ENCODE measurements at regions not wholly inside any gene's neighbourhood (a gene's known extent, or its start where the extent isn't known, plus 50 kb on each side); places are given as distances from the start of the nearest gene placed in this dataset.

DNA sequence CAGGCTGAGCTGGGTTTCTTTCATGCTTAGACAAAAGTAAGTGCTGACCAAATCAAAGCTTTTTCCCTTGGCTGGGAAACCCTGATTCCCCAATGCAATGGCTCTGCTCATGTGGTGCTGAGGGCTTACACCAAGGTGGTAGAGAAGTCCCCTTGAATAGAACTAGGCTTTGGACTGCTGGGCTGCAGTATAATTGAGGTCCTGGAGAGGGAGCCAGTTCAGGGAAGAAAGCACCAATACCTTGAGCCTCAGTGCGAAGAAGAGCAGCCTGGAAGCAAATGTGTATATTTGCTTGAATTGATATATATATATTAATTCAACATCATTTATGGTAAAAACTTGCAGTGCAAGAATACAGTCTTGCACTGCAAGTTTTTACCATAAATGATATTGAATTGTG is 391.1 kb downstream of the RPS24 start:
- no peak for DNase-seq (ENCODE audit: low read depth)
- H3K4me3 ChIP-seq (ENCODE audit: low read depth, low read length) = no peak overlapping the region
- TF ChIP-seq, protein P1, sequence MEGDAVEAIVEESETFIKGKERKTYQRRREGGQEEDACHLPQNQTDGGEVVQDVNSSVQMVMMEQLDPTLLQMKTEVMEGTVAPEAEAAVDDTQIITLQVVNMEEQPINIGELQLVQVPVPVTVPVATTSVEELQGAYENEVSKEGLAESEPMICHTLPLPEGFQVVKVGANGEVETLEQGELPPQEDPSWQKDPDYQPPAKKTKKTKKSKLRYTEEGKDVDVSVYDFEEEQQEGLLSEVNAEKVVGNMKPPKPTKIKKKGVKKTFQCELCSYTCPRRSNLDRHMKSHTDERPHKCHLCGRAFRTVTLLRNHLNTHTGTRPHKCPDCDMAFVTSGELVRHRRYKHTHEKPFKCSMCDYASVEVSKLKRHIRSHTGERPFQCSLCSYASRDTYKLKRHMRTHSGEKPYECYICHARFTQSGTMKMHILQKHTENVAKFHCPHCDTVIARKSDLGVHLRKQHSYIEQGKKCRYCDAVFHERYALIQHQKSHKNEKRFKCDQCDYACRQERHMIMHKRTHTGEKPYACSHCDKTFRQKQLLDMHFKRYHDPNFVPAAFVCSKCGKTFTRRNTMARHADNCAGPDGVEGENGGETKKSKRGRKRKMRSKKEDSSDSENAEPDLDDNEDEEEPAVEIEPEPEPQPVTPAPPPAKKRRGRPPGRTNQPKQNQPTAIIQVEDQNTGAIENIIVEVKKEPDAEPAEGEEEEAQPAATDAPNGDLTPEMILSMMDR (IDR thresholded peaks at IDR 0.05; ENCODE audit: insufficient read depth, low read length, poor library complexity, severe bottlenecking) = peak; percentile 17
- H3K36me3 ChIP-seq (ENCODE audit: control insufficient read depth, insufficient read depth, low read length) = no peaks in the 10 kb centered on the region
- H3K27me3 ChIP-seq (ENCODE audit: control insufficient read depth, insufficient read depth, low read length) = peaks cover 3% of the 10 kb centered on the region

DNA sequence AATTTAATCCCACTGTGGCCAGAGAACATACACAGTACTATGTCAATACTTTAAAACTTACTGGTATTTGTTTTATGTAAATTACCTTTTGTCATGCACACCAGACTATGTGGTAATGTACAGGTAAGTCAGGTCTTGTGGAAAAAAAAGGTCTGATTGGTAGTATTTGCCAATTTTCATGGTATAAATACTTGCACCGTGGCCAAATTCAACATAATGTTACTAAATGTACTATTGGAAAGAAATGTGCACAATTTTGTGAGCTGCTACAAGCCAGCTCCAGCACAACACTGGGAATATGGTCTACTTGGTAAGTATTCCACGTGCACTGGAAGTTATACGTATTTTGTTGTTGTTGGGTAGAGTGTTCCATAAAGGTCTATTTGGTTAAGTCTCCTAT is 392.5 kb downstream of the RPS24 start:
- Histone ChIP-seq H3K27me3 (ENCODE audit: control insufficient read depth, insufficient read depth, low read length) (peaks cover 4% of the 10 kb centered on the region), H3K36me3 (ENCODE audit: control insufficient read depth, insufficient read depth, low read length) (no peaks in the 10 kb centered on the region), H3K4me3 (ENCODE audit: low read depth, low read length) (no peak overlapping the region)
- DNase-seq (ENCODE audit: low read depth) = no peak
- TF ChIP-seq, protein P1 (IDR thresholded peaks at IDR 0.05; ENCODE audit: insufficient read depth, low read length, poor library complexity, severe bottlenecking) = no peak

DNA sequence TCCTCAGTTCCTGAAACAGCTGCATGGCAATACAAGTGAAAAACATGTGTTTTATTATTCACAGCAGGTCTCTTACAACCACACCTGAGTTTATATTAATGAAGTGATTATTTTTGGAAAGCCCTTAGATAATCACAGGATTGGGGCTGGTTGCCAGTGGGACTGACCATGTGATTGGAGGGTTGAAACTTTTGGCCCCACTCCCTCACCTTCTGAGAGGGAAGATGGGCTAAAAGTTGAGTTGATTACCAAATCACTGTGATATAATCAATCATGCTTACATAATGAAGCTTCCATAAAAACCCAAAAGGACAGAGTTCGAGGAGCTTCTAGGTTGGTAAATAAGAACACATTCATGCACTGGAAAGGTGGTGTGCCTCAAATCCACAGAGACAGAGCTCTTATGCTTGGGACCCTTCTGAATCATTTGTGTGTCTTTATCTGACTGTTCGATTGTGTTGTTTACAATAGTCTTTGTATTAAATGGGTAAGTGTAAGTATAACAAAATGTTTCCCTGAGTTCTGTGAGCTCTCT is 393.9 kb downstream of the RPS24 start:
- Histone ChIP-seq H3K4me3 (ENCODE audit: low read depth, low read length) (no peak overlapping the region), H3K36me3 (ENCODE audit: control insufficient read depth, insufficient read depth, low read length) (no peaks in the 10 kb centered on the region), H3K27me3 (ENCODE audit: control insufficient read depth, insufficient read depth, low read length) (peaks cover 2% of the 10 kb centered on the region)
- DNase-seq (ENCODE audit: low read depth) = no peak
- TF ChIP-seq, protein P1 (IDR thresholded peaks at IDR 0.05; ENCODE audit: insufficient read depth, low read length, poor library complexity, severe bottlenecking) = no peak

DNA sequence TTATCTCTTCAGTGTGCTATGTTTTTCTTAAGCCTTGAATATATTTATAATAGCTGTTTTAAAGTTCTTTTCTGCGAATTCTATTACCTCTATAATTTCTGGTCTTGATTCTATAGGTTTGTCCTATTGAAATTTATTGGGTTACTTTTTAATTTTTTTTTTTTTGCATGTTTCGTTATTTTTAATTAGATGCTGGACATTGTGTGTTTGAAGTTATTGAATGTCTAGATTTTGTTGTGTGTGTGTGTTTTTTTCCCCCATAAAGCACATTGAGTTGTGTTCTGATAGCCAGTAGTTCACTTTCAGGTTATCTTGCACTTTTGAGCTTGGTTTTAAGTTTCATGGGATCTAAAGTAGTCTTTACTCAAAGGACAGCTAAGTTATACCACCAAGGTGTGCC is 394.9 kb downstream of the RPS24 start:
- Histone ChIP-seq H3K27me3 (ENCODE audit: control insufficient read depth, insufficient read depth, low read length) (peaks cover 2% of the 10 kb centered on the region), H3K36me3 (ENCODE audit: control insufficient read depth, insufficient read depth, low read length) (no peaks in the 10 kb centered on the region), H3K4me3 (ENCODE audit: low read depth, low read length) (no peak overlapping the region)
- DNase-seq (ENCODE audit: low read depth) = no peak
- TF ChIP-seq, protein P1 (IDR thresholded peaks at IDR 0.05; ENCODE audit: insufficient read depth, low read length, poor library complexity, severe bottlenecking) = no peak

DNA sequence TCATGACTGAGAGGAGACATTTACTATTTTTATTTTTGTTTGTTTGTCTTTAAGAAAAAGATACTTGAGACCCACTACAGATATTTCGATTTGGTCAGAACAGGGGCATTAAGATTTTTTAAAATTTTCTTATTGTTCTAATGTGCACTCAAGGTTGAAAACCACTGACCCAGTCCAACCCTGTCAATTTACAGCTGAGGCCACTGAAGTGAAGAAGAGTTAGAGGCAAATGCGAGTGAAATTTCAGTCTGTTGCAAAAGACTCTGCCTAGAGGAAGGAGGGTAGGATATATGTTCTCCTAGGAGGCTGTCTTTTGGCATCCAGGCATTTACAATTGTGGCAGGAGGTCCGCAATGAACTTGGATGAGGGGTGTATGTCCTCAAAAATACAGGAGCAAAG is 396.3 kb downstream of the RPS24 start:
- Histone ChIP-seq H3K4me3 (ENCODE audit: low read depth, low read length) (no peak overlapping the region), H3K36me3 (ENCODE audit: control insufficient read depth, insufficient read depth, low read length) (no peaks in the 10 kb centered on the region), H3K27me3 (ENCODE audit: control insufficient read depth, insufficient read depth, low read length) (peaks cover 2% of the 10 kb centered on the region)
- no peak for DNase-seq (ENCODE audit: low read depth)
- TF ChIP-seq, protein P1 (IDR thresholded peaks at IDR 0.05; ENCODE audit: insufficient read depth, low read length, poor library complexity, severe bottlenecking) = no peak

DNA sequence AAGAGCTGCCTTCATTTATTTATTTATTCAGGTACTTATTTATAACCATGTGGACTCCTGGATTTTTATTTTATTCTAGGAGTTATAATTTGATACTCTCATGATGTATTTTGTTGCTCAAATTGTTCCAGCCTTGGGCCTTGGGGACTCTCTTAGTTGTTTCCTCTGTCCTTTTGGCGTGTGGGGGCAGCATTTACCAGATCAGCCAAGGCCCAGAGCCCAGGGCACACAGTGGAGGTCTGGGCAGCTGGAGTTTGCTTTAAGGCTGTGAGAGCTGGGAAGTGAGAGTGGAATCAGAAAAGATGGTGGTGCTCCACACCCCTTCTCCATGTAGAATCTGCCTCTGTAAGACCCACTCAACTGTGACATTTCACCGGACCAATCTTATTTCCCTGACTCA is 398.9 kb downstream of the RPS24 start:
- no peak for DNase-seq (ENCODE audit: low read depth)

More for the DNA sequence above, 398.9 kb downstream of the RPS24 start:
- no peaks in the 10 kb centered on the region for H3K36me3 ChIP-seq (ENCODE audit: control insufficient read depth, insufficient read depth, low read length)
- TF ChIP-seq, protein P1 (IDR thresholded peaks at IDR 0.05; ENCODE audit: insufficient read depth, low read length, poor library complexity, severe bottlenecking) = no peak
- H3K27me3 ChIP-seq (ENCODE audit: control insufficient read depth, insufficient read depth, low read length) = peaks cover 5% of the 10 kb centered on the region
- H3K4me3 ChIP-seq (ENCODE audit: low read depth, low read length) = no peak overlapping the region
